ENCODE measurements at regions not wholly inside any gene's neighbourhood (a gene's known extent, or its start where the extent isn't known, plus 50 kb on each side); places are given as distances from the start of the nearest gene placed in this dataset.

- H3K9me3 Mint-ChIP-seq = no peaks in the 10 kb centered on the region
- intact Hi-C loops (cut with micrococcal nuclease) = no loop called here
- no peak overlapping the region for H3K27ac Mint-ChIP-seq
- H3K4me1 Mint-ChIP-seq (ENCODE audit: low read depth) = peaks cover 29% of the 10 kb centered on the region
- no peaks in the 10 kb centered on the region for H3K27me3 Mint-ChIP-seq
- H3K36me3 Mint-ChIP-seq (ENCODE audit: low read depth) = no peaks in the 10 kb centered on the region
- no peak overlapping the region for H3K4me3 Mint-ChIP-seq
These were observed 164.6 kb downstream of the KLF5 start for GRCh38 chr13:73223372-73223781.

- H3K4me3 Mint-ChIP-seq = no peak overlapping the region
- H3K36me3 Mint-ChIP-seq (ENCODE audit: low read depth) = no peaks in the 10 kb centered on the region
- H3K27me3 Mint-ChIP-seq = no peaks in the 10 kb centered on the region
- intact Hi-C loops (cut with micrococcal nuclease) = no loop called here
- H3K27ac Mint-ChIP-seq = no peak overlapping the region
- no peaks in the 10 kb centered on the region for H3K9me3 Mint-ChIP-seq
- peaks cover 29% of the 10 kb centered on the region for H3K4me1 Mint-ChIP-seq (ENCODE audit: low read depth)
These were observed 164.0 kb downstream of the KLF5 start for GRCh38 chr13:73222627-73223305.

- Mint-ChIP-seq H3K27me3 (no peaks in the 10 kb centered on the region), H3K9me3 (no peaks in the 10 kb centered on the region), H3K27ac (no peak overlapping the region), H3K36me3 (ENCODE audit: low read depth) (no peaks in the 10 kb centered on the region), H3K4me1 (ENCODE audit: low read depth) (peaks cover 29% of the 10 kb centered on the region), H3K4me3 (no peak overlapping the region)
- intact Hi-C loops (cut with micrococcal nuclease) = no loop called here
These were observed 162.3 kb downstream of the KLF5 start for GRCh38 chr13:73220966-73221720.

GRCh38 chr13:73218181-73218580, 159.4 kb downstream of the KLF5 start:
- H3K27me3 Mint-ChIP-seq = no peaks in the 10 kb centered on the region
- no peaks in the 10 kb centered on the region for H3K9me3 Mint-ChIP-seq
- no peak overlapping the region for H3K27ac Mint-ChIP-seq
- H3K4me3 Mint-ChIP-seq = no peak overlapping the region
- H3K4me1 Mint-ChIP-seq (ENCODE audit: low read depth) = peaks cover 13% of the 10 kb centered on the region
- H3K36me3 Mint-ChIP-seq (ENCODE audit: low read depth) = no peaks in the 10 kb centered on the region
- intact Hi-C loops (cut with micrococcal nuclease) = no loop called here

GRCh38 chr13:73216381-73216831, 157.6 kb downstream of the KLF5 start:
- no peak overlapping the region for H3K4me3 Mint-ChIP-seq
- no peaks in the 10 kb centered on the region for H3K36me3 Mint-ChIP-seq (ENCODE audit: low read depth)
- no peaks in the 10 kb centered on the region for H3K9me3 Mint-ChIP-seq
- intact Hi-C loops (cut with micrococcal nuclease) = no loop called here
- no peaks in the 10 kb centered on the region for H3K27me3 Mint-ChIP-seq
- H3K27ac Mint-ChIP-seq = no peak overlapping the region
- H3K4me1 Mint-ChIP-seq (ENCODE audit: low read depth) = peaks cover 7% of the 10 kb centered on the region

GRCh38 chr13:73215823-73216222, 157.0 kb downstream of the KLF5 start:
- H3K36me3 Mint-ChIP-seq (ENCODE audit: low read depth) = no peaks in the 10 kb centered on the region
- H3K27me3 Mint-ChIP-seq = no peaks in the 10 kb centered on the region
- H3K27ac Mint-ChIP-seq = no peak overlapping the region
- intact Hi-C loops (cut with micrococcal nuclease) = no loop called here
- H3K4me3 Mint-ChIP-seq = no peak overlapping the region
- no peaks in the 10 kb centered on the region for H3K9me3 Mint-ChIP-seq
- peaks cover 5% of the 10 kb centered on the region for H3K4me1 Mint-ChIP-seq (ENCODE audit: low read depth)

- Mint-ChIP-seq H3K27ac (no peak overlapping the region), H3K4me1 (ENCODE audit: low read depth) (no peaks in the 10 kb centered on the region), H3K36me3 (ENCODE audit: low read depth) (no peaks in the 10 kb centered on the region), H3K9me3 (no peaks in the 10 kb centered on the region), H3K27me3 (no peaks in the 10 kb centered on the region), H3K4me3 (no peak overlapping the region)
- intact Hi-C loops (cut with micrococcal nuclease) = no loop called here
These were observed 153.7 kb downstream of the KLF5 start for GRCh38 chr13:73212482-73212881.

GRCh38 chr13:73210218-73210883, 151.5 kb downstream of the KLF5 start:
- H3K4me1 Mint-ChIP-seq (ENCODE audit: low read depth) = no peaks in the 10 kb centered on the region
- no peaks in the 10 kb centered on the region for H3K27me3 Mint-ChIP-seq
- H3K4me3 Mint-ChIP-seq = no peak overlapping the region
- no peaks in the 10 kb centered on the region for H3K36me3 Mint-ChIP-seq (ENCODE audit: low read depth)
- H3K9me3 Mint-ChIP-seq = no peaks in the 10 kb centered on the region
- H3K27ac Mint-ChIP-seq = no peak overlapping the region
- intact Hi-C loops (cut with micrococcal nuclease) = no loop called here

GRCh38 chr13:73204952-73205351, 146.1 kb downstream of the KLF5 start:
- intact Hi-C loops (cut with micrococcal nuclease) = no loop called here
- Mint-ChIP-seq H3K27me3 (no peaks in the 10 kb centered on the region), H3K9me3 (no peaks in the 10 kb centered on the region), H3K4me3 (no peak overlapping the region), H3K4me1 (ENCODE audit: low read depth) (no peaks in the 10 kb centered on the region), H3K36me3 (ENCODE audit: low read depth) (no peaks in the 10 kb centered on the region), H3K27ac (no peak overlapping the region)

- H3K9me3 Mint-ChIP-seq = no peaks in the 10 kb centered on the region
- no peak overlapping the region for H3K27ac Mint-ChIP-seq
- no peaks in the 10 kb centered on the region for H3K4me1 Mint-ChIP-seq (ENCODE audit: low read depth)
- H3K27me3 Mint-ChIP-seq = no peaks in the 10 kb centered on the region
- intact Hi-C loops (cut with micrococcal nuclease) = no loop called here
- H3K4me3 Mint-ChIP-seq = no peak overlapping the region
- no peaks in the 10 kb centered on the region for H3K36me3 Mint-ChIP-seq (ENCODE audit: low read depth)
These were observed 142.8 kb downstream of the KLF5 start for GRCh38 chr13:73201626-73202025.

- H3K4me3 Mint-ChIP-seq = no peak overlapping the region
- H3K9me3 Mint-ChIP-seq = no peaks in the 10 kb centered on the region
- no peaks in the 10 kb centered on the region for H3K27me3 Mint-ChIP-seq
- no peaks in the 10 kb centered on the region for H3K36me3 Mint-ChIP-seq (ENCODE audit: low read depth)
- intact Hi-C loops (cut with micrococcal nuclease) = no loop called here
- no peak overlapping the region for H3K27ac Mint-ChIP-seq
- no peaks in the 10 kb centered on the region for H3K4me1 Mint-ChIP-seq (ENCODE audit: low read depth)
These were observed 140.2 kb downstream of the KLF5 start for GRCh38 chr13:73198991-73199411.

- H3K4me3 Mint-ChIP-seq = no peak overlapping the region
- H3K27ac Mint-ChIP-seq = no peak overlapping the region
- H3K36me3 Mint-ChIP-seq (ENCODE audit: low read depth) = no peaks in the 10 kb centered on the region
- H3K9me3 Mint-ChIP-seq = no peaks in the 10 kb centered on the region
- H3K27me3 Mint-ChIP-seq = no peaks in the 10 kb centered on the region
- H3K4me1 Mint-ChIP-seq (ENCODE audit: low read depth) = no peaks in the 10 kb centered on the region
- intact Hi-C loops (cut with micrococcal nuclease) = no loop called here
These were observed 136.3 kb downstream of the KLF5 start for GRCh38 chr13:73195091-73195490.

GRCh38 chr13:73194310-73194709, 135.5 kb downstream of the KLF5 start:
- Mint-ChIP-seq H3K36me3 (ENCODE audit: low read depth) (no peaks in the 10 kb centered on the region), H3K9me3 (no peaks in the 10 kb centered on the region)
- intact Hi-C loops (cut with micrococcal nuclease) = no loop called here

GRCh38 chr13:73193554-73193953, 134.7 kb downstream of the KLF5 start:
- Mint-ChIP-seq H3K27ac (no peak overlapping the region), H3K36me3 (ENCODE audit: low read depth) (no peaks in the 10 kb centered on the region)

More at GRCh38 chr13:73194310-73194709, 135.5 kb downstream of the KLF5 start:
- Mint-ChIP-seq H3K27me3 (no peaks in the 10 kb centered on the region), H3K4me3 (no peak overlapping the region), H3K27ac (no peak overlapping the region), H3K4me1 (ENCODE audit: low read depth) (no peaks in the 10 kb centered on the region)

More at GRCh38 chr13:73193554-73193953, 134.7 kb downstream of the KLF5 start:
- Mint-ChIP-seq H3K4me1 (ENCODE audit: low read depth) (no peaks in the 10 kb centered on the region), H3K4me3 (no peak overlapping the region), H3K9me3 (no peaks in the 10 kb centered on the region), H3K27me3 (no peaks in the 10 kb centered on the region)
- intact Hi-C loops (cut with micrococcal nuclease) = no loop called here

All from dendritic cell treated with granulocyte-macrophage colony-stimulating factor and Interleukin-4, amounts not matched to agents 40 ng/mL and 50 ng/mL, for 4 days (primary cell).